ENCODE measurements at regions not wholly inside any gene's neighbourhood (a gene's known extent, or its start where the extent isn't known, plus 50 kb on each side); places are given as distances from the start of the nearest gene placed in this dataset.

- no peak for TF ChIP-seq CTCF (IDR thresholded peaks at IDR 0.05 in 2 of 3, conservative IDR thresholded peaks at IDR 0.05 in 1 of 3; ENCODE audit: control insufficient read depth in 2 of 3, extremely low read depth in 1 of 3, insufficient read depth in 1 of 3, low read depth in 3 of 3, low read length in 3 of 3)
- TF ChIP-seq TBL1XR1 (IDR thresholded peaks at IDR 0.05; ENCODE audit: low read depth, low read length): no peak
- no peak for TF ChIP-seq YY1 (IDR thresholded peaks at IDR 0.05; ENCODE audit: low read depth, low read length)
These were observed 570.2 kb upstream of the ALCAM start (continued) for GRCh38 chr3:104796556-104796955.

- ChIA-PET SMC1A (ENCODE audit: uncharacterized antibody, unreplicated experiment) (interaction anchor here (0.8 kb wide), 1 partner anchor 312 kb away, joined by 3 read pairs; no protein-coding TSS in a partner anchor), RAD21 (ENCODE audit: unreplicated experiment) (no interaction called here), CTCF (interaction anchor here (0.6 kb wide), 1 partner anchor 561 kb away, joined by 3 read pairs; no protein-coding TSS in a partner anchor), POLR2A (no interaction called here)
- H3K4me3 ChIP-seq: no peak overlapping the region
- H2AFZ ChIP-seq (ENCODE audit: control insufficient read depth, low read depth, low read length): no peak overlapping the region
- H3K27me3 ChIP-seq (replicated peaks in 1 of 2; ENCODE audit: control insufficient read depth in 2 of 2, insufficient read depth in 2 of 2, low read length in 1 of 2): no peaks in the 10 kb centered on the region
- DNase-seq (ENCODE audit: low read depth, low spot score) (no peak), FAIRE-seq (no peak), ATAC-seq (no peak)
- no peak overlapping the region for H3K9ac ChIP-seq (ENCODE audit: control insufficient read depth, insufficient read depth, low read length)
- no peaks in the 10 kb centered on the region for H3K36me3 ChIP-seq (ENCODE audit: control insufficient read depth in 2 of 2, insufficient read depth in 2 of 2, low read length in 1 of 2)
- no peaks in the 10 kb centered on the region for H3K9me3 ChIP-seq (replicated peaks; ENCODE audit: control insufficient read depth, insufficient read depth, low read length)
- no peak overlapping the region for H3K27ac ChIP-seq (ENCODE audit: control insufficient read depth, insufficient read depth)
- H3K4me1 ChIP-seq (ENCODE audit: control insufficient read depth, insufficient read depth, low read length): no peaks in the 10 kb centered on the region
- H4K20me1 ChIP-seq (ENCODE audit: control insufficient read depth, insufficient read depth): no peaks in the 10 kb centered on the region
- BruUV-seq (replicated peaks): no TSS peak
- in situ Hi-C loops (cut with MboI) (no loop called here), intact Hi-C loops (cut with micrococcal nuclease; ENCODE audit: unreplicated experiment) (no loop called here)
- H3K4me2 ChIP-seq (ENCODE audit: control insufficient read depth, insufficient read depth): no peak overlapping the region
- no peaks in the 10 kb centered on the region for H3K79me2 ChIP-seq (ENCODE audit: control insufficient read depth, insufficient read depth, low read length)
- WGBS (ENCODE audit: insufficient coverage, insufficient replicate concordance, low lambda C conversion rate, missing lambda C conversion rate): 45% methylated on average over 5 of the region's 5 CpGs
- TF ChIP-seq TAF1 (IDR thresholded peaks at IDR 0.05; ENCODE audit: borderline replicate concordance, low read depth, low read length) (no peak), JUND (IDR thresholded peaks at IDR 0.05; ENCODE audit: low read depth, low read length) (no peak), FOXK2 (IDR thresholded peaks at IDR 0.05) (no peak), POU2F2 (IDR thresholded peaks at IDR 0.05; ENCODE audit: borderline replicate concordance, low read depth, low read length) (no peak), NR2F1 (conservative IDR thresholded peaks at IDR 0.05) (no peak), MYC (IDR thresholded peaks at IDR 0.05; ENCODE audit: insufficient read depth, insufficient read length, insufficient replicate concordance, low read length, severe bottlenecking) (no peak), YBX1 (IDR thresholded peaks at IDR 0.05) (no peak), MXI1 (IDR thresholded peaks at IDR 0.05; ENCODE audit: low read depth, low read length) (no peak), ZNF622 (IDR thresholded peaks at IDR 0.05) (no peak), BRCA1 (IDR thresholded peaks at IDR 0.05; ENCODE audit: low read depth, low read length) (no peak), HDGF (IDR thresholded peaks at IDR 0.05) (no peak), NFYB (IDR thresholded peaks at IDR 0.05; ENCODE audit: insufficient read depth, low read depth, low read length) (no peak), NFYA (IDR thresholded peaks at IDR 0.05; ENCODE audit: borderline replicate concordance, low read depth, low read length) (no peak), ZBTB33 (IDR thresholded peaks at IDR 0.05) (no peak), SPI1 (IDR thresholded peaks at IDR 0.05; ENCODE audit: borderline replicate concordance, insufficient read depth, low read depth, low read length) (no peak), MLLT1 (IDR thresholded peaks at IDR 0.05) (no peak)
These were observed 561.7 kb upstream of the ALCAM start for GRCh38 chr3:104805042-104805441.
